Keratinocyte (primary cell): ENCODE measurements at regions not wholly inside any gene's neighbourhood (a gene's known extent, or its start where the extent isn't known, plus 50 kb on each side); places are given as distances from the start of the nearest gene placed in this dataset.

Source experiments
- EZH2 ChIP-seq: IDR thresholded peaks from one replicate; pipeline ENCODE4 v1.6.1; 2012; ENCODE audit warnings: inconsistent platforms, mild to moderate bottlenecking, low read length, moderate library complexity
- TF ChIP-seq, protein P1 (sequence below), 3 experiments: IDR thresholded peaks in 1 of 3; conservative IDR thresholded peaks in 1 of 3; optimal IDR thresholded peaks in 1 of 3; 2 replicates in 2 of 3; 3 replicates in 1 of 3; pipeline versions ENCODE3 to v1.5.1; 2011; ENCODE audit warnings: low read length in 3 of 3, mild to moderate bottlenecking in 3 of 3, moderate library complexity in 2 of 3, control low read depth in 1 of 3, inconsistent platforms in 1 of 3; ENCODE audit not compliant: insufficient read depth in 2 of 3; ENCODE audit errors: extremely low read depth in 1 of 3

- TF ChIP-seq, protein P1, sequence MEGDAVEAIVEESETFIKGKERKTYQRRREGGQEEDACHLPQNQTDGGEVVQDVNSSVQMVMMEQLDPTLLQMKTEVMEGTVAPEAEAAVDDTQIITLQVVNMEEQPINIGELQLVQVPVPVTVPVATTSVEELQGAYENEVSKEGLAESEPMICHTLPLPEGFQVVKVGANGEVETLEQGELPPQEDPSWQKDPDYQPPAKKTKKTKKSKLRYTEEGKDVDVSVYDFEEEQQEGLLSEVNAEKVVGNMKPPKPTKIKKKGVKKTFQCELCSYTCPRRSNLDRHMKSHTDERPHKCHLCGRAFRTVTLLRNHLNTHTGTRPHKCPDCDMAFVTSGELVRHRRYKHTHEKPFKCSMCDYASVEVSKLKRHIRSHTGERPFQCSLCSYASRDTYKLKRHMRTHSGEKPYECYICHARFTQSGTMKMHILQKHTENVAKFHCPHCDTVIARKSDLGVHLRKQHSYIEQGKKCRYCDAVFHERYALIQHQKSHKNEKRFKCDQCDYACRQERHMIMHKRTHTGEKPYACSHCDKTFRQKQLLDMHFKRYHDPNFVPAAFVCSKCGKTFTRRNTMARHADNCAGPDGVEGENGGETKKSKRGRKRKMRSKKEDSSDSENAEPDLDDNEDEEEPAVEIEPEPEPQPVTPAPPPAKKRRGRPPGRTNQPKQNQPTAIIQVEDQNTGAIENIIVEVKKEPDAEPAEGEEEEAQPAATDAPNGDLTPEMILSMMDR (optimal IDR thresholded peaks at IDR 0.05 in 1 of 3, IDR thresholded peaks at IDR 0.05 in 1 of 3, conservative IDR thresholded peaks at IDR 0.05 in 1 of 3; ENCODE audit: extremely low read depth in 1 of 3, insufficient read depth in 2 of 3, low read length in 3 of 3): no peak
- no peak for TF ChIP-seq EZH2
These were observed 527.5 kb upstream of the DAB1 start for GRCh38 chr1:57951390-57951789.
